GM19395 (cell line): ENCODE measurements at regions not wholly inside any gene's neighbourhood (a gene's known extent, or its start where the extent isn't known, plus 50 kb on each side); places are given as distances from the start of the nearest gene placed in this dataset.

Source experiments
- ATAC-seq: cut with Tn5 transposase; IDR thresholded peaks from one replicate; pipeline ENCODE4 v1.9.1; 2021; ENCODE audit warnings: mild to moderate bottlenecking, moderate library complexity; ENCODE audit not compliant: unreplicated experiment

GRCh38 chr13:62357887-62358645, 942.4 kb upstream of the PCDH20 start:
- ATAC-seq, result peak; percentile 81

GRCh38 chr13:62356977-62357376, 941.3 kb upstream of the PCDH20 start:
- ATAC-seq, result no peak

GRCh38 chr13:62337109-62337880, 921.6 kb upstream of the PCDH20 start:
- no peak for ATAC-seq

DNA sequence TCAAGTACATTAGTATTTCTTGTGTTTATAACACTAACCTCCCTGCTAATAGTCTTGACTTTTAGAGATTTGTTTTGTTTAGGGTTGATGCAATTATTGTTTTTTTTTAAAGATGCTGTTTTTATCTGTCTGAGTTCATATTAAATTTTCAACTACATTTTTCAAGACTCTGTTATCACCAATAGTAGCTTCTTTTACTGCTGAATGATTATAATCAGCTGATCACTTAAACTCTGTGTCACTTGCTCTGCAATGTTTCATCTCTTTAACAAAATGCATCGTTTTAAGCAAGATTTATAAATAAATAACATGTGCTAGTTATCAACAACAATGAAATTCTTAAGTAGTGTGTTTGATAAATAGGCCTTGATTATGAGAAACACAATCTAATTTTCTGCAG, 920.9 kb upstream of the PCDH20 start:
- ATAC-seq, result no peak

- no peak for ATAC-seq
Observed at GRCh38 chr13:62333466-62333865, 917.8 kb upstream of the PCDH20 start.

GRCh38 chr13:62331384-62331783, 915.7 kb upstream of the PCDH20 start:
- ATAC-seq, result no peak

DNA sequence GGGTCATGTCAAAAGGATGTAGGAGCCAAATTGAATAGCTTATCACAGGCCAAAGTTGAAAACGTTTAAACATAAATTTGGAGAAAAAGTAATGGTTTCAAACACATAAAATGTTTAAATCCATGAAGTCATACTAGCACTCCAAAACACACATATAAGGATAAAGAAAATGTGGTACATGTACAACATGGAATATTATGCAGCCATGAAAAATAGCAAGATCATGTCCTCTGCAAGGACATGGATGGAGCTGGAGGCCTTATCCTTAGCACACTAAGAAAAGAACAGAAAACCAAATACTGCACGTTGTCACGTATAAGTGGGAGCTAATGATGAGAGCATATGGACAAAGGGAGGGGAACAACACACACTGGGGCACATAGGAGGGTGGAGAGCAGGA, 911.7 kb upstream of the PCDH20 start:
- ATAC-seq, result no peak

DNA sequence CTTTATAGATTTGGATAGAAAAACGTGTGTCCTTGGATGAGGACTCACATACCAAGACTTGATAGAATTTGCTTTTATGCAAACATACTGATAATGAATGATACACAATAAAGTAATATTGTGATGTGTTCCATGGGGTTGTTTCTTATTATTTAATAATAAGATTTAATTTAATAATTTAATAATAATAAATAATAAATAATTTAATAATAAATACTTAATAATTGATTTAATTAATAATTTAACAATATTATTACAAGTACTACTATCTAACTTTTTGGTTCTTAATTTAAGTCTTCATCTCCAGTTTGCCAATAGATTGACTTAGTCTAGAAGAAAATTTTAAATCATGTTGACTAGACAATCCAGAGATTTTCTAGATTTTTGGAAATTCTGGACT, 909.2 kb upstream of the PCDH20 start:
- no peak for ATAC-seq

DNA sequence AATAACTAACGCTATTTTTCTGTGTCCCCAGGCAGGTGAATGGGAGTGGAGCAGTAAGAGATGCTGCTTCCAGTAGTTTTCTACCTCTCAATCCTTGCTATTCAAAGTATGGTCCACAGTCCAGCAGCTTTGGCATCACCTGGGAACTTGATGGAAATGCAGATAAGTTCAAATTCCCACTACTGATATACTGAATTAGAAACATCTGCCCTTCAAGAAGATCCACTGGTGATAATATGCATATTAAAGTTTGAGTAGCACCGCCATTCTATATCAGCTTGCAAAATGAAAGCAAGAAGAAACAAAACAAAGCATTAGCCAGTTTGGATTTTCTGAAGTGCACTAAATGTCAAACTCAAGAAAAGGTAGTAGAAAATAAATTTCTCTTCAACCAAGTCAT, 906.2 kb upstream of the PCDH20 start:
- no peak for ATAC-seq

DNA sequence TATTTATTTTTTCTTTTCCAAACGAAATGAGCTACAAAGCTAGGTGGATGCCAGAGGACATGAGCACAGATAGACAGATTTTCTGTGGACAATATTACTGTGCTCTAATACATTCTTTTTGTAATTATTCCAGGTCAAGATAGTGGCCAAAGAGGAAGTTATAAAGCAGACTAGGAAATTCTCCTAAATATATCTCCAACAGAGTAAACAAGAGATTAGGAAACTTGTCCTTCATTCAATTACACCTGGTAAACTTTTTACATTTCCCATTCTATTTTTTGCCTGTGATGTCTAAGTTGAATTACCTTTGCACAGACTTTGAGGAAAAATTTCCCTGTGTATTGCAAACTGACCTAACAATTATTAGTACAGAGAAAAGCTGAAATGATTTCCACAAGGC, 905.5 kb upstream of the PCDH20 start:
- no peak for ATAC-seq

GRCh38 chr13:62320129-62321108, 904.8 kb upstream of the PCDH20 start:
- ATAC-seq, result peak; percentile 93

GRCh38 chr13:62309904-62310303, 894.3 kb upstream of the PCDH20 start:
- no peak for ATAC-seq

DNA sequence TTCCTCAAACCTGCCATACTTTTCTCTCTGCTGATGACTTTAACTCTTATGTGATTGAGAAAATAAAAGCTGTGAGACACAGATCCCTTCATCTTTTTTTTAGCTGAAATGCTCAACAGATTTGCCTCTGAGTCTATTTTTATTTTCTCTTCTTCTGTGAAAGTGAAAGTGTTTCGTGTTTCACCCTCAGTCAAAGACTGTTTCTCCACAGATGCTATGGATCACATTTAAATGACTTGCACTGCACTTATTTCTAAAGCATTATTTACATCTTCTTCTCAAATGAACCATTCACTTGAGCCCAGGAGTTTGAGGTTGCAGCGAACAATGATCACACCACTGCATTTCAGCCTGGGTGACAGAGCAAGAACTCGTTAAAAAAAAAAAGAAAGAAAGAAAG, 890.1 kb upstream of the PCDH20 start:
- peak; percentile 96 for ATAC-seq

DNA sequence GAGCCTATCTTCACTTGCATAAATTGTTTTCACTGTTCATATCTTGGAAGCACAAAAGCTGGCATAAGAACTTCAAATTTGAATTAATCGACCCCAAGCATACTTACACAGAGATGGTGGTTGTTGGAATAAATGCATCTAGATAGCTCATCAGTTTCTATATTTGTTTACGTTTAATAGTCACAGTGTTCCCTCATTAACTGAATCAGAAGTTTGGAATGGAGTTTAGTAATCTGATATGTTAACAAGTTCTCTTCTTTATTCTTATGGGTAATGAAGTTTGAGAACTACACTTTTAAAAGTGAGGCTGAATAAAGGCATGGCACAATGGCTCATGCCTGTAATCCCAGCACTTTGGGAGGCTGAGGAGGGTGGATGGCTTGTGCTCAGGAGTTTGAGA, 886.7 kb upstream of the PCDH20 start:
- ATAC-seq, result no peak

DNA sequence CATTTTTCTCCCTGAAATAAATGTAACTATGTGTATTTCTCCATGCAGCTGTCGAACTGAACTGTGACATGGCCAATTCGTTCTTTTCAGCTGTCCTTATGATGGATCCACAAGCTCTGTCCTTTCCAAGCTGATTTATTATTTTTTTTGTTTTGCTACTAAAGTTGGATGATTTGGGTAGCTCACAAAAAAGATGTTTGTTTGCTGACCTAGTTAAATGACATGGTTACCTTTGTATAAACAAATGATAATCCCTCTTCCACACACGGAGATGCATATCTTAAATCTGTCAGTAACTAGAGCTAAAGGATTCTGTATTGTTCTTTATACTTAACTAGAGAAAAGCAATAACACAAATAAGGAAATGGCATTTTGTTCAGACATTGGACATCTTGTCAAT, 884.3 kb upstream of the PCDH20 start:
- ATAC-seq, result no peak

DNA sequence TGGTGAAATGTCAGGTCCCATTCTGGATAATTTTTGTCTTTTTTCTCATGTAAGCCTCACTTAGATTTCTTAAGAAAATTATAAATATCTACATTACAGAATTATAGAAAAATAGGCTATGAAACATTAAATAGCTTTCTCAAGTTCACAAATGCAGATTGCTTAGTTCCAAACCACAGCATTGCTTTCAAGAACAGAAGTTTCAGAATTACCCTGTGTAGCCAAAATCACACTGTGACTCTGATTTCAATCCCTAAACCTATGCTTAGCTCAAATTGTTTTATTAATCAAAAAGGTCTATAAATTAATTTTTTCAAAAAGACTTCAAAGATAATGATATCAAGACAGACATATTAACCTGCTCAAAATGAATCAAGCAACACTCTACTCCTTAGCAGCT, 881.2 kb upstream of the PCDH20 start:
- ATAC-seq, result no peak

DNA sequence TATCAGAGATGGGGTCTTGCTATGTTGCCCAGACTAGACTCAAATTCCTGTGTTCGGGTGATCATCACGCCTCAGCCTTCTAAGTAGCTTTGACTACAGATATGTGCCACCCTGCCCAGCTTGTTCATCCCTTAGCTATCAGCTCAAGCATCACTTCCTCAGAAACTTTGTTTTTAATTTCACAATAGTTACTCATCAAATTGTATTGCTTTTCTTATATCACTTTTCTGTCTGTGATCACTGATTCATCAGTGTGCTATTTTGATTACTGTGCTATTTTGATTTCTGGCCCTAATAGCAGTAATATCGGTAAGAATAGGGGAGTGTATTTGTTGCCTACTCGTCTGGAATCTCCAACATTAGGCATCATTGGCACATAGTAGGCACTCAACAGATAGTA, 878.6 kb upstream of the PCDH20 start:
- no peak for ATAC-seq

GRCh38 chr13:62292714-62293480, 877.2 kb upstream of the PCDH20 start:
- ATAC-seq, result no peak

DNA sequence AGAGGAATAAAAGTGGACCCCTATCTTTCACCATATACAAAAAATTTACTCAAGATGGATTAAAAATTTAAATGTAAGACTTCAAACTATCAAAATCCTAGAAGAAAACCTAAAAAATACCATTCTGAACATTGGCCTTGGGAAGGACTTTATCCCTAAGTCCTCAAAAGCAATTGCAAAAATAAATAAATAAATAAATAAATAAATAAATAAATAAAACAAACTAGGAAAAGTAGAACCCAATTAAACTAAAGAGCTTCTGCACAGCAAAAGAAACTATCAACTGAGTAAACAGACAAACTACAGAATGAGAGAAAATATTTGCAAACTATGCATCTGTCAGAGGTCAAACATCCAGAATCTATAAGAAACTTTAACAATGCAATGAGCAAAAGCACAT, 874.9 kb upstream of the PCDH20 start:
- no peak for ATAC-seq

DNA sequence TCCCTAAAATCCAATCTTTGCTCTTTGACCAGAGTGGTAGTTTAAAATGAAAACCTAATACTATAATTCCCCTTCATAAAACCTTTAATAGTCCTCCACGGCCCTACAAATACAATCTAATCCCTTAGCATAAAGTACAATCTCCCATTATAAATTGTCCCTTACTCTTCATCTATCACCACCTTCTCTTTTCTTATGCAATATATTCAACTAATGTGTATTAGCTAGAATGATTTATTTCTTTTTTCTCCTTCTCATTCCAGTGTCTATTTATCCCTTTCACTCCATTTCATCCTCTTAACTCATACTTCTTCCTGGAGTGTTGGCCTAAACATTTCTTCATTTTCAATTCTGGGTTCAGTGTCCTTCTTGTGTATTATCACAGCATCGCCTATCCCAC, 872.1 kb upstream of the PCDH20 start:
- no peak for ATAC-seq

DNA sequence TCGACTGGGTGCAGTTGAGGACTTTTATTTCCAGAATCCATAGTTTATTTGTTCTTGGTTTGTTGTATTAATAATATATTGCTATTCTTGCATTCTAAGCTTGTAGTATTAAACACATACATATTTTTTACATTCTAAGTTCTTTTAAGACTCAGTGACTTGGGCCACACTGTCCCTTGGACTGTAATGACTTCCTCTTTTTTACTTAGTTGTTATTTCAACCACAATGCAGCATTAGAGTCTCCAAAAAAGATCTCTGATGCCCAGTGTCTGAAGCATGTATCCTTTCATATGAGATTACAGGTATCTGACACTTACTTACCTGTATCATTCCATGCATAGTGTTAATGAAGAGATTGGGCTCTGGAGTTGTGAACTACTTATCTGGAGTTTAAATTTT, 864.9 kb upstream of the PCDH20 start:
- peak; percentile 88 for ATAC-seq
